Glomerular endothelial cell (primary cell): ENCODE measurements at regions not wholly inside any gene's neighbourhood (a gene's known extent, or its start where the extent isn't known, plus 50 kb on each side); places are given as distances from the start of the nearest gene placed in this dataset.

Experiments
- DNase-seq: peaks from one replicate; pipeline ENCODE4 v3.0.0-alpha.2; 2011; ENCODE audit warnings: low read depth, low spot score; ENCODE audit errors: extremely low read depth

DNA sequence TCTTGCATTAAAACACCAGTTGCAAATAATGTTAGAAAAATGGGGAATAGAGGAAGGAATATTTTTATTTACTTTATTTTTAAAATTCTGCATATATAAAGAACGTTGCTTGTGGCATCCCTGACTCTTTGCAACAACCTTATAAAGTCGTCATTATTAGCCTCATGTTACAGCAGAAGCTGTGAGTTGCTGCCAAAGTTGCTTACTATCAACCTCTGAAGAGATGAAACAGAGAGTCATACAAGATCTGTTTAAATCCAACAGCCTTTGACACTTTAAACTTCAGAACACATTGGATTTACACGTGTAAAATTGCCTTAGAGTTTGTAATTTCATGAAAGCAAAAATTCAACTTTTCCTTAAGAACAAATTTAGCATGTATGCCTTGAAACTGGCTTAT is 221.9 kb downstream of the MRPL39 start:
- DNase-seq, result no peak

DNA sequence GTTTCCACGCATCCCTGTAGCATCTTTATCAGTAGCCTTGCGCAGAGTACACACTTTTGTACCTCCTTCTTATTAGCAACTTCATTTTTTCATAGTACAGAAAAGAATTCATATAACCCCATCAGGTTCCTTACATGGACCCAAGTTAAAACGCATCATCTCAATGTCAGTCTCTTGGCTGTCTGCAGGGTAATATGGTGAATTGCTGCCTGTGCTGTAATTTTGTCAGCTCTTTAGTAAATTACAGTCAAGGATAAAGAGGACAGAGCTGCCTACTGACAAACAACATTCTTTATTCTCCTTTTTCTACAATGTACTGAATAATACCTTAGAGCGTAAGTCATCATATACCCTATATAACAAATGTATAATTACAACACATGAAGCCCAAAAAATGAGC is 222.5 kb downstream of the MRPL39 start:
- DNase-seq, result no peak

DNA sequence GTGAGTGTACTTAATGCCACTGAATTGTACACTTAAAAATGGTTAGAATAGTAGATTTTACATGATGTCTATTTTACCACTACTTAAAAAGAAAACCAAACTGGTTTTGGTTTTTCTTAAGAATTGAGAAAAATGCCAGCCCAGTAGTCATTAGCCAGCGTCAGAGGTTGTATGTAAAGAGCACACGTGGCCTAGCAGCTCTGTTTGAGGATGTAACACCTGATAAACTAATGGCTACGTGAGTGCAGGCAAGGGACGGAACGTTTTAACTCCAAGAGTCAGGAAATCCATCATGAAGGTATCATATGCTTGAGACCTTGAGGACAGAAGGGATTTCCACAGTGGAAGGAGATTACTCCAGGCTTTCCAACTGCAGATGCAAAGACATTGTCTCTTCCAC is 223.7 kb downstream of the MRPL39 start:
- no peak for DNase-seq

DNA sequence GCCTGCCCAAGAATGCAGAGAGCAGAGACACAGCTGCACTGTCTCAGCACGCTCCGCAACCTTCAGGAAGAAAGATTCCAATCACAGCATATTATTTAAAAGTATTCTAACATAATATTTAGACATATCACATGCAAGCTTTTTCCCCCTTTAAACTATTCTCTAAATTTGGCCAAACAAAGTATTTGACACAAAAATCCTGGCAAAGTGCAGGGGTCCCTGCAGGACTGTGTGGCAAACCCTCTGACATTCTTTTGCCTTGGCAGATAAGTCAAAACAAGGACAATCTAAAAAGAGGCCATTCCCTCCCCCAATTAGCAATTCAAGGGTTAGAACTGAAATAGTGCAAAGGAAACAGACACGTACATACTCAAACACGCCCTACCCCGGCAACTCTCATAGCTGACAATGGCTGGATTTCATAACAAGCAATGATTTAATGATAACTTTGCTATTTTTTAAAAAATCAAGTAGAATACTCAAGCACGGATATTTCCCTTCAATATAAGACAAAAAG is 225.3 kb downstream of the MRPL39 start:
- DNase-seq, result no peak

DNA sequence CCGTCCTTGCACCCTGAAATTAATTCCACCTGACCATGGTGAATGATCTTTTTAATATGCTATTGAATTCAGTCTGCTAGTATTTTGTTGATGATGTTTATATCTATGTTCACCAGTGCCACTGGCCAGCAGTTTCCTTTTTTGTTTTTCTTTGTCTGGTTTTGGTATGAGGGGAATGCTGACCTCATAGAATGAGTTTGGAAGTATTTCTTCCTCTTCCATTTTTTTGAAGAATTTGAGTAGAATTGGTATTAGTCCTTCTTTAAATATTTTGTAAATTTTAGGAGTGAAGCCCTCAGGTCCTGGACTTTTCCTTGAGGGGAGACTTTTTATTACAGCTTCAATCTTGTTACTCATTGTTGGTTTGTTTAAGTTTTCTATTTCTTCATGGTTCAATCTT is 231.6 kb downstream of the MRPL39 start:
- DNase-seq, result no peak

DNA sequence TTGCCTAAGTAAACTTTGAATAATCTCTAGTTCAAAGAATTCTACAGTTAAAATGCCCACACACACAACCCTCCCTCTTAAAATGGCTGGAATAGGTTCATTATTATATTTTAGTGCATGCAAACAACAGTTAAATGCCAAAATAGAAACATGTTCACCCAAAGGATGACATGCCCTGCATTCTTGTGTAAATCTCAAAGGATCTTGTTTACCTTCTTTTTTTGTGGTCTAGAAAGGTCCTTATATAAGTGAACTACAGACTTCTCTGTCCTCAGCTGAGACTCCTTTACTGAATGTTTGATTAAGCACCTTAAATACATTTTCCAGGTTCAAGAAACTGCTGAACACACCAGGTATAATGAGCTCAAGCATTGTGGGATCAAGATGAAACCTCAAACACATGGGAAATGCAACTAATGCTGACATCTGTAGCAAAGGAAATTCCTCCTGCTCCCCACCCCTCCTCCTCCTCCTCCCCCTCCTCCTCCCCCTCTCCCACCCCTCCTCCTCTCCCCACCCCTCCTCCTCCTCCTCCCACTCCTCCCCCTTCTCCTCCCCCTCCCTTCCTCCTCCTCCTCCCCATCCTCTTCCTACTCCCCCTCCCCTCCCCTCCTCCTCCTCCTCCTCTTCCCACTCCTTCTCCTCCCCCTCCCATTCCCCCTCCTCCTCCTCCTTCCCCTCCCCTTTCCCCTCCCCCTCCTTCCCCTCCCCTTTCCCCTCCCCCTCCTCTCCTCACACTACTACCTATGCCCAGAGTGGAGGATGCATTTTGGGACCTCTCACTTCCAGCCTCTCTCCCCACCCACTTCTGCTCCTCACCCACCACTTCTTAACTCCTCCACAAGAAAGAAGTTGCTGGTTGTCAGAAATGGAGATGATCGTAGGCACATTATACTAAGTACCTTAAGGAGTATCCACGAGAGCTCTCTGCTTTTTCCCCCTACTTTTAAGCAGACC is 233.9 kb downstream of the MRPL39 start:
- DNase-seq, result no peak

DNA sequence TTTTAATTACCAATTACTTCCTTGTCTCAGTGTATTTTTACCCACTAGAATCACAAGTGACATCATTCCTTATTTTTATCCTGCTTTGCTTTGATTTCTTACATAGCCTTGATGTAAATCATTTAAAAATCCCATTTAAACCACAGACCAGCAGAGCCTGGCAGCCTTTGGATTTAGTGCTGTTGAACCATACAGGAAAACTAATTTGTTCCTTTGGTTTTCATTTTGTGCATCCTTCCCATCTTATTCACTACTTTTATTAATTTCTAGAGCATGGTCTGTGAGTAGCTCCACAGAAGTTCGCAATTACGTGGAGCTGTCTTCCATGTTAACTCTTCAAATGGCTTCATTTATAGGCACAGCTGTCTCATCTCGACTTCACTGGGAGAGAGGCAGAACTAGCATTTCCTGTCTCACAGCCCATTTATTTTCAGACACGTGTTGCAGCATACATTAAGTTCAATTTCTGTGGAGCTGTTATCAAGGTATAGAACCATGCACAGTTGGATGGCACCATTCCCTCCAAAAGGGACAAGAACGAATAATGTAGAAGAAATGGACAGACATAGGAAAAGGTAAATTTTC is 235.3 kb downstream of the MRPL39 start:
- DNase-seq, result no peak

DNA sequence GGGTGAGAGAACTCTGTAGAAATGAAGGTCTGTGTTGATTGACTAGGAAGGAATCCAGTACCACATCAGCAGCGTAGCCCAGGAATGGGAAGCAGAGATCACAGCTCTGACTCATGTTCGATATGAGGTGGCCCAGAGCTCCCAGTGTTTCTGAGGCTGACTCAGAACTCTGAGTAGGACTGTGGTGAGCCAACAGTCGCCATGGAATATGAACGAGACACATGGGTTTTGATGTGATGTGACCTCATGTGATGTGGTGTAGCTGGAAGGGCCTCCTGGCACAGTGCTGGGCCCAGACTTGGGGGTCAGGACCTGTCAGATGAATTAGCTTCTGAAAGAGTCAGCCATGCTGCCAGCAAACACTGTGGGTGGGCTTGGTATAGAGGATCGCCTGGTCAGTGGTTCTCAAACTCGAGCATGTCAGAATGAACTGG is 237.0 kb downstream of the MRPL39 start:
- no peak for DNase-seq

DNA sequence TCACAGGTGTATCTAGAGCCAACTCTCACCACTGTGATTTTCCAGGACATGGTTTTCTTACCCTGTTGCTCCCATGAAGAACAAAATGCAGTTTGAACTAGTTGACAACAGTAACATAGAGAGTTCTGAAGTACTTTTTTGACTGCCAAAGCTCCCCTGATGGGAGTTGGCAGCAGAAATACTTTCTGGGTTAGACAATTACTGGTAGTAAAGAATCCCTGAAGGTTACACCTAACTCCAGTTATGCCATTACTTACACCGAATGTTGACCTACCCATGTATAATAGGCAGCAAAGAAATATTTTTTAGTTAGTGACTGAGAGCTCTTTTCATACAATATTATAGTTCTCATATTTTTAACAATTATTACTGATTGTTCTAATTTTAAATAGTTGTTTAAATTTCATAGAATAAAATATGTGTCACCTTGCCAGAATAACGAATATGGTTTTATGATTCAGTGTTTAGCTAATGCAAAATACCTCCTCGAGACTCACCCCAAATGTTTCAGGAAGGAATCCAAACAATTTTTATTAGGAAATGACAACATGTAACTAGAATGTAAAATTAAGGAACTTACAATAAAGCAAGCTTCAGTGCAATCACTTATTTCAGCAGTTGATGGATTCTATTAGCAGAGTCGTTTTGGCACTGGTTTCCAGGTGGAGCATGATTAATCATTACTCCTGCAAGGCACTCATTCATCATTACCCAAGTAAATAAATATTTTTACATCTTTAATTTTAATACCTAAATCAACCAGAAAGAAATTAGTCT is 237.6 kb downstream of the MRPL39 start:
- no peak for DNase-seq

DNA sequence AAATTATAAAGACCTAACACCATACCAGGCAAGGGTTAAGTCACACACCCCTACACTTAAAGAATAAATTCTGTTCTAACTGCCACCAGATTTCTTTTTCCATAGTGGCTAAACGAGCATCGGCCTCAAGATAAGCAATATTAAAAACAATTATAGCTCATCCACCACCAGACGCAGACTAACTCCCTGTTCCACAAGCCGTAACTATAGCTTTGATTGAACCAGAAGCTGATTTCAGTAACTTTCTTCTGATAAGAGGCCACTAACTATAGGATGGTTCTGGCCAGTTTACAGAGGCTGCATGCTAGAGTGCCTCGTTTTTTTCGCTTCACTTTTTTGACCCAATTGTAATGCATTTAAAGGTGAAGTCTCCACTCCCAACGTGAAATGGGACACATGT is 238.8 kb downstream of the MRPL39 start:
- DNase-seq, result no peak

DNA sequence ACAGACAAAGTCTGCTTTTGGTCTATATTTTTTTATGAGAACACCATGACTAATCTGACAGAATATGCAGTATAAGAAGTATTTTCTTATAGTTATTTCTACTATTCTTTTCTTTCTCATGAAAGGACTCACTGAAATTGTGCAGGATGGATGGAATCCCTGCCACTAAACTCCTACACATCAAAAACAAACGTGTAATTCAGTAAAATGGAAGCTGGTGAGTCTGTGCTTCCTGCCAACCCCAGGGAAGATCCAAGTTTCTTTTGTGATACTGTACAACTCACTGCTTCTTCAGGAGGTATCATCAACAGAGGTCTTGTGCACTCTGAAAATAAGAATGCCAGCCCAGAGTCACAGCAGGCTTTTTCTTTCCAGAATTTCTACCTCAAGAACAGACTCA is 241.2 kb downstream of the MRPL39 start:
- no peak for DNase-seq

DNA sequence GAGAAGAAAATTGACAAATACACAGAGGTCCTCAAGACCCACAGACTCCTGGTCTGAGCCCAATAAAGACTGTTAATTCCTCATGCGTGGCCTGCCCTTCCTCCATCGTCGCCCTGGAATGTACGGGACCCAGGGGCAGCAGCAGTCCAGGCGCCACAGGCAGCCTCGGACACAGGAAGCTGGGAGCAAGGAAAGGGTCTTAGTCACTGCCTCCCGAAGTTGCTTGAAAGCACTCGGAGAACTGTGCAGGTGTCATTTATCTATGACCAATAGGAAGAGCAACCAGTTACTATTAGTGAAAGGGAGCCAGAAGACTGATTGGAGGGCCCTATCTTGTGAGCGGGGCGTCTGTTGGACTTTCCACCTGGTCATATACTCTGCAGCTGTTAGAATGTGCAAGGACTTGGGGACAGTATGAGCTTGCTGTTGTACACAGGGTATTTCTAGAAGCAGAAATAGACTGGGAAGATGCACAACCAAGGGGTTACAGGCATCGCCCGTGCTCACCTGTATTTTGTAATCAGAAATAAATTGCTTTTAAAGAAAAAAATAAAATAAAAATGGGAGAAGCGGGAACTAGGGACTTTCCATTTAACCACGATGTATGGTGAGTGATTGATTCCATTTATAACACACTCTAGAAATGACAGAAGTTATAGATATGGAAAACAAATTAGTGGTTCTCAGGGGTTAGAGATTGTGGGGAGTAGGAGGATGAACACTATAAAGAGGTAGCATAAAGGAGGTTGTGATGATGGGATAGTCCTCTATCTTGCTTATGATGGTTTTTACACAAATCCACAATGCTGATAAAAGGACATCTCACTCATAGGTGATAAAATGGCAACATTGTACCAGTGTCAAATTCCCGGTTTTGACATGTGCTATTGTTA is 244.7 kb downstream of the MRPL39 start:
- no peak for DNase-seq

DNA sequence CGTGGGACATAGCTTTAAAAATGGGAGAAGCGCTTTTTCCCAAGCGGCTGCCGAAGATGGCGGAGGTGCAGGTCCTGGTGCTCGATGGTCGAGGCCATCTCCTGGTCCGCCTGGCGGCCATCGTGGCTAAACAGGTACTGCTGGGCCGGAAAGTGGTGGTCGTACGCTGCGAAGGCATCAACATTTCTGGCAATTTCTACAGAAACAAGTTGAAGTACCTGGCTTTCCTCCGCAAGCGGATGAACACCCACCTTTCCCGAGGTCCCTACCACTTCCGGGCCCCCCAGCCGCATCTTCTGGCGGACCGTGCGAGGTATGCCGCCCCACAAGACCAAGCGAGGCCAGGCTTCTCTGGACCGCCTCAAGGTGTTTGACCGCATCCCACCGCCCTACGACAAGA is 245.5 kb downstream of the MRPL39 start:
- DNase-seq, result no peak

DNA sequence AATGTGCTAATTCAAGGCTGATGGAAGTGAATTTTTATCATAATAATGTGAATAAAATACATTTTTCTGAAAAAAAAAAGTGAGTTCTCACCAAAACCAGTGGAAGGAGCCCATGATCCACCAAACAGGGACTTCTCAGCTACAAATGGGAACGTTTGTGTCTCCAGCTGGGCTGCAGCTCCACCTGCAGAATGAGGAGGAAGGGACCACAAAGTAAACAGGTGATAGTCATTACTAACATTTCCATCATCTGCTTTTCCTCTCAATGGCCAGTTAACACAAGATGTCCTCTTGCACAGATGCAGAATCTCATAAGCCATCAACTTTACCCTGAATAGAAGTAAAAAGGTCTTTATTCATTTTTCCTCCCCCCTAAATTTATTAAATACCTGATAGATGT is 246.2 kb downstream of the MRPL39 start:
- DNase-seq, result no peak

DNA sequence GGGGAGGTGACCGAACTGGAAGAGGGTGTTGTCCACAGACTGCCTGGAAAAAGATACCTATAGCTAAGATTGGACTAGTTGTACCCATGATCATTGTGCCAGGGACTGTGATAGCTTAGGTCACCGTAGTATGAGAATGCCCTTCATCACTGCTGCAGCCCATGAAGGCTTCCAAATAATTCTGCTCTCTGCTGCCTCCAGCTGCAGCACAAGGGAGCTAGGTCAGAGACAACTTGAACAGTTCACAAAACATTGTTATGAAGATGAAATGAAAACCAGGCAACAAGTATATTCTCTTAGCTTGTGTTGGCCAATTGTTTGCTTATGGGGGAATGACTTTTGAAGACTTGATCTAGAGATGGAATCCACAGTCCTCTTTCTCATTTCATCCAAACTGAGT is 246.7 kb downstream of the MRPL39 start:
- DNase-seq, result no peak

DNA sequence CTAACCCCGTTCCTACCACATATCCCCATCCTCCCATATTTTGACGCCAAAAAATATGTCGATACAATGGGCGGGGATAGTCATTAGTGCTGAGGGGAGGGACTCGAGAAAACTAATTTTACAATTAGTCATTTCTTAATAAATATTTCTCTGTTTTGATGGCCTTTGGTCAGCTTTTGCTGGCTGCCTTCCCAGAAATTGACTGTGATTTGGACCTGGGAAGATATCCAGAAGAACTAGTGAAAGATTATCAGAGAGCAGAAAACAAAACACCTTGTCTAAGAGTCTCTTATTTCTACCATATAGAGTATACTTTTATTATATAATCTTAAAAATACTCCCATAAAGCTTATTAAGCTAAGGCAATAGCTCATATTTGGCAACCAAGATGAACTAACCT is 247.6 kb downstream of the MRPL39 start:
- DNase-seq, result no peak

DNA sequence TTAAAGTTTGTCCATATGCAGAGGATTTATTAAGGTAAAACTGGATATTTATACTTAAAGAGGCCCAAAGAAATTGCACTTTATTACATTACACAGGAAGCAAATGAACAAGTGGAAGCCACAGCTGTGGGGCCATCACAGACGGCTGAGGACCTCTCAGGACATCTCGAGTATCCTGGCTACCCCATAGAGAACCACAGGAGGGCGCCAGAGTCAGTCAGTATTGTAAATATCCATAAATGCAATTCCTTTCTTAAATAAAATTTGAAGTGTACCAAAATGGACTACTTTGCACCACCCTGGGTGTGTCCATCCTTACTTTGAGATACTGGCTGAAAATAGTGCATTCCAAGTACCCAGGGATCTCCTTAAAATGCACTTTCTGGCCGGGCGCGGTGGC is 257.2 kb downstream of the MRPL39 start:
- no peak for DNase-seq

DNA sequence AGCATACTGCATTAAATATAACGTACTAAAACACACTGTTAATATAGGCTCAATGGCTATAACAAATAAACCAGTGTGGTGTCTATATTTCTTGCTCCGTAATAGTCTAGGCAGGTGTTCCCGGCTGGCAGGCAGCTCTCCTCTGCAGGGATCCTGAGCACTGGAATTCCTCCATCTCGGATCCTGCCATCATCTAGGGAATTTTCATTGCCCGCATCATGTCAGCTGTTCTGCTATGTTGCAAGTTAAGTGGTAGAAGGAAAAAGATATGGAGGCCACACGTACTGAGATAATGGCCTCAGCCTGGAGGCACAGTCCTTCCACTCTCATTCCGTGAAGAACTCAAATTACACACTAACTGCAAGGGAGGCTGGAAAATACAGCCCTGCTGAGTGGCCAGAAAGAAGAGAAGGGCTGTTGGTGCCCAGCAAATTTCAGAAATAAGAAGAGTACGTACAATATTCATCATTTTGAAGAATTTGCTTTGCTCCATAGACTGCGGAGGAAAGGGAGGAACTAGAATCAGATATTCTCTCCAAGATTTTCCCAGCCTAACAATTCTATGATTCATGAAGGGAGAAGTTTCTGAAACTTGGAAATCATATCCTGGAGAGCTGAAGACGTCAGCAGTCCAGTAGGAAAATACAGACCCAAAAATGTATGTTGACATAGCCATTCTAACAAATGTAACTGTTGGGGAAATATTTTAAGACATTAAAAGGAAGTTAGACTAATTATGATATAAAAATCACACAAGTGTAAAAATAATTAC is 263.3 kb downstream of the MRPL39 start:
- DNase-seq, result no peak

DNA sequence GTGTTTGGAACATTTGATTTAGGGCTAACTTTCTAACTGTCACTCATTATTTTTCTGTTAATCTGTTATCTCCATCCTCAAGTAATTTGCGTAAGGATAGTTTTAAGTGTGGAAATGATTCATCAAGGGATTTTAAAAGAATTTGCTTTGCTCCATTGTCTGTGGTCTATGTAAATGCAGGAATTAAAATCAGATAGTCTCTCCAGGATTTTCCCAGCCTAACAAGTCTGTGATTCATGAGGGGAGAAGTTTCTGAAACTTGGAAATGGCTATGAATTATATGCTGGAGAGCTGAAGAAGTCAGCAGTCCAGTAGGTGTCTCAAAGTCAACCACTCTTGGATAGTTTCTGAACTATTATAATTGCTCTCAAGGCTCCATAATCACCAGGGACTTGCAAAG is 264.5 kb downstream of the MRPL39 start:
- no peak for DNase-seq

DNA sequence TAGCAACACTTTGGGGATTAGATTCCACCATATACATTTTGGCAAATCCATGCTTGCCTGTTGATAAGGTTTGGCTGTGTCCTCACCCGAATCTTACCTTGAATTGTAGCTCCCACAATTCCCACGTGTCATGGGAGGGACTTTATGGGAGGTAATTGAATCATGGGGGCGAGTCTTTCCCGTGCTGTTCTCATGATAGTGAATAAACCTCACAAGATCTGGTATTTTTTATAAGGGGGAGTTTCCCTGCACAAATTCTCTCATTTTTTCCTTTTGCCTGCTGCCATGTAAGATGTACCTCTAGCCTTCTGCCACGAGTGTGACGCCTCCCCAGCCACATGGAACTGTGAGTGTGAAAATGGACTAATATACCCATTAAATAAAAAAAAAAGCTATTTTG is 265.3 kb downstream of the MRPL39 start:
- DNase-seq, result no peak
